ENCODE measurements at regions not wholly inside any gene's neighbourhood (a gene's known extent, or its start where the extent isn't known, plus 50 kb on each side); places are given as distances from the start of the nearest gene placed in this dataset.

DNA sequence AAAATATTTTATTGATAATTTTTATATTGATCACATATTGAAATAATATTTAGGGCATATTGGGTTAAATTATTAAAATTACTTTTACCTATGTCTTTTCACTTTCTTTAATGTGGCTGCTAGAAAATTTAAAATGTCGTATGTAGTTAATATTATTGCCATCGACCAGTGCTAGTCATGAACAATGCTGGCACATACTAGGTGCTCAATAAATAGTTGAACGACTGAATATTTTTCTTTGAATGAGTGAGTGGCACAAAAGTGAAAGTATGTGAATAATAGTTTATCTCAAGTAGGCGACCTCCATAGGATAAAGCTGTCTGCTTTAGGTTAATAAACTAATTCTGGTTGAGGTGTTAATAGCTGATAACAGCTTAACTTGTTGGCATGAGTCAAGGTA lies 150.8 kb upstream of the FGGY start:
- H3K27ac Mint-ChIP-seq (ENCODE audit: unreplicated experiment): no peak overlapping the region
- Histone ChIP-seq H3K27ac (ENCODE audit: low read depth, low read length) (no peak overlapping the region), H3K36me3 (ENCODE audit: insufficient read depth, low read length) (no peaks in the 10 kb centered on the region), H3K9me3 (ENCODE audit: insufficient read depth, low read depth, low read length) (no peaks in the 10 kb centered on the region), H3K4me2 (ENCODE audit: low read length) (peak overlapping the region; percentile 86), H3K9ac (ENCODE audit: low read length) (no peak overlapping the region), H3K4me1 (ENCODE audit: insufficient read depth, low read length) (peaks cover 38% of the 10 kb centered on the region), H3K27me3 (ENCODE audit: insufficient read depth, low read length) (no peaks in the 10 kb centered on the region), H4K20me1 (ENCODE audit: insufficient read depth, low read length) (no peaks in the 10 kb centered on the region), H3K4me3 (ENCODE audit: insufficient read depth, low read depth, low read length) (no peak overlapping the region), H3K79me2 (ENCODE audit: insufficient read depth, low read length) (no peaks in the 10 kb centered on the region), H2AFZ (ENCODE audit: low read depth, low read length) (no peak overlapping the region)
- TF ChIP-seq, protein P1, sequence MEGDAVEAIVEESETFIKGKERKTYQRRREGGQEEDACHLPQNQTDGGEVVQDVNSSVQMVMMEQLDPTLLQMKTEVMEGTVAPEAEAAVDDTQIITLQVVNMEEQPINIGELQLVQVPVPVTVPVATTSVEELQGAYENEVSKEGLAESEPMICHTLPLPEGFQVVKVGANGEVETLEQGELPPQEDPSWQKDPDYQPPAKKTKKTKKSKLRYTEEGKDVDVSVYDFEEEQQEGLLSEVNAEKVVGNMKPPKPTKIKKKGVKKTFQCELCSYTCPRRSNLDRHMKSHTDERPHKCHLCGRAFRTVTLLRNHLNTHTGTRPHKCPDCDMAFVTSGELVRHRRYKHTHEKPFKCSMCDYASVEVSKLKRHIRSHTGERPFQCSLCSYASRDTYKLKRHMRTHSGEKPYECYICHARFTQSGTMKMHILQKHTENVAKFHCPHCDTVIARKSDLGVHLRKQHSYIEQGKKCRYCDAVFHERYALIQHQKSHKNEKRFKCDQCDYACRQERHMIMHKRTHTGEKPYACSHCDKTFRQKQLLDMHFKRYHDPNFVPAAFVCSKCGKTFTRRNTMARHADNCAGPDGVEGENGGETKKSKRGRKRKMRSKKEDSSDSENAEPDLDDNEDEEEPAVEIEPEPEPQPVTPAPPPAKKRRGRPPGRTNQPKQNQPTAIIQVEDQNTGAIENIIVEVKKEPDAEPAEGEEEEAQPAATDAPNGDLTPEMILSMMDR (IDR thresholded peaks at IDR 0.05; ENCODE audit: insufficient read depth, low read depth, low read length): no peak
- TF ChIP-seq EZH2 (IDR thresholded peaks at IDR 0.05; ENCODE audit: insufficient read depth, low read length): no peak
- peaks cover 36% of the 10 kb centered on the region for H3K4me1 Mint-ChIP-seq (ENCODE audit: low read depth, unreplicated experiment)
- FAIRE-seq (no peak), DNase-seq (ENCODE audit: low read depth) (no peak)
- no peaks in the 10 kb centered on the region for H3K36me3 Mint-ChIP-seq (ENCODE audit: low read depth, unreplicated experiment)
- no peaks in the 10 kb centered on the region for H3K9me3 Mint-ChIP-seq (ENCODE audit: unreplicated experiment)
- no peaks in the 10 kb centered on the region for H3K27me3 Mint-ChIP-seq (ENCODE audit: low read depth, unreplicated experiment)
- H3K4me3 Mint-ChIP-seq (ENCODE audit: unreplicated experiment): no peak overlapping the region

DNA sequence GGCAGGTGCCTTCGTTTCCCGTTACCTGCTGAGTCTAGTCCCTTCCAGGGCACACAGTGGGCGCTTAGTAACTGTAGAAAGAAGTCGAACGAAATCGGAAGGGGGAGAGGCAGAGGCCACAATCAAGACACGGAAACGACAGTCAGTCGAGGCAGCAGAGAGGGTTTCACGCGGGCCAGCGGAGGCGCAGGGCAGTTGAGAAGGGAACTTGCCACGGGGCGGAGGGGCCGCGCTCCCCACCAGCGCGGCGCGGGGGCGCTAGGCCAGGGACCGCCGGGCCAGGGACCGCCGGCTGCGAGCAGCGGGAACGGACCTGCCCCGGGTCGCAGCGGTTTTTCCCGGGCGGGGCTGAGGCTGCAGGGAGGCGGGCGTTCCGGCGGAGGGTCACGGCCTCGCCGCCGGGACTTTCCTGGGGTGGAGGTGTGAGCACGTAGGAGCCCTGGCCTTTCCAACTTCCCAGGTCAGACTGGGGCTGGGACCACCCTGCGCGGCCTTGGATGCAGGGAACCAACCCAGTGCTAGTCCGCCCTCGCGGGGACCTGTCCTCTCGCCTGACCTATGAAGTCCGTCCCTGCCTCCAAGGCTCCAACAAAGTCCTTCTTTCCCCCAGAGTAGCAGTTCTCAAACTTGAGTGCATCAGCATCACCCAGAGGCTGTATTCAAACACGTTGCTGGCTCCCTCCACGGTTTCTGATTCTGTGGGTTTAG lies 150.1 kb upstream of the FGGY start:
- H3K27ac ChIP-seq (ENCODE audit: low read depth, low read length): peak overlapping the region; percentile 20
- peak overlapping the region; percentile 39 for H3K4me3 ChIP-seq (ENCODE audit: insufficient read depth, low read depth, low read length)
- no peaks in the 10 kb centered on the region for H4K20me1 ChIP-seq (ENCODE audit: insufficient read depth, low read length)
- H3K79me2 ChIP-seq (ENCODE audit: insufficient read depth, low read length): no peaks in the 10 kb centered on the region
- no peaks in the 10 kb centered on the region for H3K9me3 ChIP-seq (ENCODE audit: insufficient read depth, low read depth, low read length)
- peak overlapping the region; percentile 86 for H3K4me2 ChIP-seq (ENCODE audit: low read length)
- Mint-ChIP-seq H3K9me3 (ENCODE audit: unreplicated experiment) (no peaks in the 10 kb centered on the region), H3K36me3 (ENCODE audit: low read depth, unreplicated experiment) (no peaks in the 10 kb centered on the region), H3K4me3 (ENCODE audit: unreplicated experiment) (peak overlapping the region; percentile 79), H3K27ac (ENCODE audit: unreplicated experiment) (peak overlapping the region; percentile 23), H3K27me3 (ENCODE audit: low read depth, unreplicated experiment) (no peaks in the 10 kb centered on the region), H3K4me1 (ENCODE audit: low read depth, unreplicated experiment) (peaks cover 43% of the 10 kb centered on the region)
- FAIRE-seq (no peak), DNase-seq (ENCODE audit: low read depth) (no peak)
- TF ChIP-seq, protein P1 (IDR thresholded peaks at IDR 0.05; ENCODE audit: insufficient read depth, low read depth, low read length): no peak
- no peak for TF ChIP-seq EZH2 (IDR thresholded peaks at IDR 0.05; ENCODE audit: insufficient read depth, low read length)
- no peaks in the 10 kb centered on the region for H3K36me3 ChIP-seq (ENCODE audit: insufficient read depth, low read length)
- no peaks in the 10 kb centered on the region for H3K27me3 ChIP-seq (ENCODE audit: insufficient read depth, low read length)
- peaks cover 45% of the 10 kb centered on the region for H3K4me1 ChIP-seq (ENCODE audit: insufficient read depth, low read length)
- H2AFZ ChIP-seq (ENCODE audit: low read depth, low read length): peak overlapping the region; percentile 92
- H3K9ac ChIP-seq (ENCODE audit: low read length): peak overlapping the region; percentile 79

DNA sequence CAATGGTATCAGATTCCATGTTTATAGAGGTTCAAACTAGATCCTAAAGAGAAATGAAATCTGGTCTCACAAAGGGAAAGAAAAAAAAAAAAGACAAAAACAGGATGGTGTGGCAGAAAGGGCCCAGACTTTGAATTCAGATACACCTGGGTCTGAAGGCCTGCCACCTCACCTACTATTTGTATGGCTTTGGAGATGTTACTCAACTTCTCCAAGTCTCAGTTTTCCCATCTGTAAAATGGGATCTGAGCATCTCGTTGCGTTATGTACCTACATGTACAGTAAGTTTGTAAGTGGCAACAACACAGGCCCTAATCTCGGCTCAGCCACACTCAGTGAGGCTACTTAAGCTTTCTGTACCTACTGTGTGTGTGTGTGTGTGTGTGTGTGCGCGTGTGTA lies 147.5 kb upstream of the FGGY start:
- Histone ChIP-seq H3K36me3 (ENCODE audit: insufficient read depth, low read length) (no peaks in the 10 kb centered on the region), H3K9me3 (ENCODE audit: insufficient read depth, low read depth, low read length) (no peaks in the 10 kb centered on the region), H3K4me1 (ENCODE audit: insufficient read depth, low read length) (peaks cover 29% of the 10 kb centered on the region), H2AFZ (ENCODE audit: low read depth, low read length) (no peak overlapping the region), H3K27ac (ENCODE audit: low read depth, low read length) (no peak overlapping the region), H3K27me3 (ENCODE audit: insufficient read depth, low read length) (no peaks in the 10 kb centered on the region), H3K9ac (ENCODE audit: low read length) (no peak overlapping the region), H3K4me2 (ENCODE audit: low read length) (no peak overlapping the region), H3K4me3 (ENCODE audit: insufficient read depth, low read depth, low read length) (no peak overlapping the region), H4K20me1 (ENCODE audit: insufficient read depth, low read length) (no peaks in the 10 kb centered on the region), H3K79me2 (ENCODE audit: insufficient read depth, low read length) (no peaks in the 10 kb centered on the region)
- DNase-seq (ENCODE audit: low read depth) (no peak), FAIRE-seq (no peak)
- H3K27me3 Mint-ChIP-seq (ENCODE audit: low read depth, unreplicated experiment): no peaks in the 10 kb centered on the region
- no peak overlapping the region for H3K4me3 Mint-ChIP-seq (ENCODE audit: unreplicated experiment)
- no peaks in the 10 kb centered on the region for H3K36me3 Mint-ChIP-seq (ENCODE audit: low read depth, unreplicated experiment)
- no peaks in the 10 kb centered on the region for H3K9me3 Mint-ChIP-seq (ENCODE audit: unreplicated experiment)
- peaks cover 29% of the 10 kb centered on the region for H3K4me1 Mint-ChIP-seq (ENCODE audit: low read depth, unreplicated experiment)
- H3K27ac Mint-ChIP-seq (ENCODE audit: unreplicated experiment): no peak overlapping the region
- TF ChIP-seq, protein P1 (IDR thresholded peaks at IDR 0.05; ENCODE audit: insufficient read depth, low read depth, low read length): no peak
- no peak for TF ChIP-seq EZH2 (IDR thresholded peaks at IDR 0.05; ENCODE audit: insufficient read depth, low read length)

Data from astrocyte (in vitro differentiated cells and primary cell).